Activated B cell treated with CpG ODN at 0.5 μM for 24 hours (primary cell): ENCODE measurements at regions not wholly inside any gene's neighbourhood (a gene's known extent, or its start where the extent isn't known, plus 50 kb on each side); places are given as distances from the start of the nearest gene placed in this dataset.

Experiments used
- ATAC-seq: fragments of 200-7000 bp; cut with Tn5 transposase; one replicate; pipeline ENCODE4 v1.10.0; 2021; ENCODE audit warnings: low read depth, mild to moderate bottlenecking, moderate library complexity
- CTCF ChIA-PET: fragments of 350-600 bp; sonication (Branson Sonifier 250); formaldehyde crosslinking; loops from one replicate; lab custom pipeline; 2021; ENCODE audit warnings: antibody characterized with exemption; lab: Charles Lee
- POLR2A ChIA-PET: fragments of 350-600 bp; sonication (Branson Sonifier 250); formaldehyde crosslinking; loops from one replicate; lab custom pipeline; 2021; ENCODE audit warnings: antibody characterized with exemption; lab: Charles Lee
- DNase-seq: peaks from one replicate; pipeline ENCODE4 v3.0.0; 2022
- H3K27ac Mint-ChIP-seq: one replicate; pipeline ENCODE4 v1.8.0; 2020; ENCODE audit warnings: mixed read lengths
- H3K27me3 Mint-ChIP-seq: one replicate; pipeline ENCODE4 v1.8.0; 2021; ENCODE audit warnings: mixed read lengths
- H3K36me3 Mint-ChIP-seq: one replicate; pipeline ENCODE4 v1.8.0; 2021; ENCODE audit warnings: low read depth, mixed read lengths
- H3K4me1 Mint-ChIP-seq: one replicate; pipeline ENCODE4 v1.8.0; 2021; ENCODE audit warnings: mixed read lengths
- H3K4me3 Mint-ChIP-seq: one replicate; pipeline ENCODE4 v1.8.0; 2020; ENCODE audit warnings: mild to moderate bottlenecking, mixed read lengths
- H3K9me3 Mint-ChIP-seq: one replicate; pipeline ENCODE4 v1.8.0; 2020; ENCODE audit warnings: mixed read lengths
- intact Hi-C: fragments of 100-400 bp; cut with micrococcal nuclease; formaldehyde crosslinking; loops from one replicate; pipeline ENCODE4 v1.15.1; 2024
- TF ChIP-seq, protein P1 (sequence below): fragments of 200-600 bp; IDR thresholded peaks from one replicate; pipeline ENCODE4 v1.8.0; 2022; ENCODE audit warnings: antibody characterized with exemption, mild to moderate bottlenecking

DNA sequence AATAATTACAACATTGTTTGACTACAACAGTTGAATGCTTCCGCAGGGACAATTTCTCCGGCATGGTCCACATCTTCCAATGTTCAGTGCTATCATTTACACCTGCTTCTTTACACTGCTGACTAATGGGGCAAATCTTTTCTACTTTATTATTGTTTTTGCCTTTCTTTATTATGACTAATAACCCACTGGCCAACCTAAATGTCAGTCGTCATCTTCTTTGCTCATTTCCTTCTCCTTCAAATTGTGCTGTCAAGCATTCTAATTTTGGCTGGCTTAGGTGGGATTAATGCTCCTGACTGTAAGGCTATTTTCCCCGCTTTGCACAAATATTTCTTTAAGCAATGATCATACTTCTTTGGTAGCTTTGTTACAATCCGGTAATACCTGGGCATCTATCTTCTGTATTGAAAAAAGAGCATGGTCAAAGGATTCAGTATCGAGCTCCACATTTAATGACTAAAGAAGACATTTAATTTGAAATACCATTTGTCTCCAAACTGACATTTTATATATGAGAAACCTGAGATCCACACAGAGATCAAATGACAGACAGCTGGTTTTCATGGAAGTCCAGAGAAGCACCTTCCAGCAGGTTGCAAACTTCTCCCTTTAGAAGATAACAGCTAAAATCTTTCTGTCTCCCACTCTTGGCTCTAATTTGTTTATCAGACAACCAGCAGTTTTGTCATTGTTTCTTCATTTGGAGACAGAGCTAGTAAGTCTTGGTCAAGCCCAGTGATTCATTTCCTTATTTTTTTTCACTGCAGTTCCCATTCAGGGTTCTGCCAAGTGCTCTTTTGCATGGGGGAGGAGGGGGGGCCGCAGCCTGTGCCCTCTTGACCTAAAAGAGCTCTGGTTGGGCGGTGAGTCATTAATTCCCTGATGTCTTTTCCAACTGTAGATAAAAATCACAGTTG, 132.9 kb downstream of the SOCS6 start:
- H3K27ac Mint-ChIP-seq, result no peak overlapping the region
- no peaks in the 10 kb centered on the region for H3K36me3 Mint-ChIP-seq
- ChIA-PET POLR2A (no interaction called here), CTCF (no interaction called here)
- no peak for DNase-seq
- TF ChIP-seq, protein P1, sequence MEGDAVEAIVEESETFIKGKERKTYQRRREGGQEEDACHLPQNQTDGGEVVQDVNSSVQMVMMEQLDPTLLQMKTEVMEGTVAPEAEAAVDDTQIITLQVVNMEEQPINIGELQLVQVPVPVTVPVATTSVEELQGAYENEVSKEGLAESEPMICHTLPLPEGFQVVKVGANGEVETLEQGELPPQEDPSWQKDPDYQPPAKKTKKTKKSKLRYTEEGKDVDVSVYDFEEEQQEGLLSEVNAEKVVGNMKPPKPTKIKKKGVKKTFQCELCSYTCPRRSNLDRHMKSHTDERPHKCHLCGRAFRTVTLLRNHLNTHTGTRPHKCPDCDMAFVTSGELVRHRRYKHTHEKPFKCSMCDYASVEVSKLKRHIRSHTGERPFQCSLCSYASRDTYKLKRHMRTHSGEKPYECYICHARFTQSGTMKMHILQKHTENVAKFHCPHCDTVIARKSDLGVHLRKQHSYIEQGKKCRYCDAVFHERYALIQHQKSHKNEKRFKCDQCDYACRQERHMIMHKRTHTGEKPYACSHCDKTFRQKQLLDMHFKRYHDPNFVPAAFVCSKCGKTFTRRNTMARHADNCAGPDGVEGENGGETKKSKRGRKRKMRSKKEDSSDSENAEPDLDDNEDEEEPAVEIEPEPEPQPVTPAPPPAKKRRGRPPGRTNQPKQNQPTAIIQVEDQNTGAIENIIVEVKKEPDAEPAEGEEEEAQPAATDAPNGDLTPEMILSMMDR, result no peak
- no peaks in the 10 kb centered on the region for H3K4me1 Mint-ChIP-seq
- intact Hi-C loops, result no loop called here
- H3K27me3 Mint-ChIP-seq, result no peaks in the 10 kb centered on the region
- H3K4me3 Mint-ChIP-seq, result no peak overlapping the region
- no peak for ATAC-seq
- H3K9me3 Mint-ChIP-seq, result no peaks in the 10 kb centered on the region

DNA sequence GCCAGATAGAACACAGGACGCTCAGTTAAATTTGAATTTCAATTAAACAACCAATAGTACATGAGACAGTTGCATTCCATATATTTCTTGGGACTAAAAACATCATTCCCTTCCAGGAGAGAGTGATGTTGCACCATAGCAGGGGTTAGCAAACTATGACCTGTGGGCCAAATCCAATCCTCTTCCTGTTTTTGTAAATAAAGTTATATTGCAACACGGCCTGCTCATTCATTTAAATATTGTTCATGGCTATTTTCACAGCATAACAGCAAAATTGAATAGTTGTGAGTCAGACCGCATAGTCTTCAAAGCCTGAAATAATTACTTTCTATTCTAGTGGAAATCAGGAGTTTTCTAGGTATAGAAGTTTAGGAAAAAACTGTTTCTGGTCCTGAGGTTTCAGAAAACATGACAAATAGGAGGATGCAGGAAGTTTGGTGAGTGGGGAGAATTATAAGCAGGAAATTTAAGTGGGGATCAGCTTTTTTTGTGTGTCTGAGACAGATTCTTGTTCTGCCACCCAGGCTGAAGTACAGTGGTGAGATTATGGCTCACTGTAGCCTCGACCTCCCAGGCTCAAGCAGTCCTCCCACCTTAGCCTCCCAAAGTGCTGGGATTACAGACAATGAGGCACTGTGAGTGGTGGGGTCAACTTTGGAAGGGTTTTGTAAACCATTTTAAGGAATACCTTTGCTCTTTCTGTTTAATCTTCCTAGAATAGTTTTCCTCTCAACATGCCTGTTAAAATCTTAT, 131.5 kb downstream of the SOCS6 start:
- ChIA-PET CTCF (no interaction called here), POLR2A (no interaction called here)
- Mint-ChIP-seq H3K36me3 (no peaks in the 10 kb centered on the region), H3K9me3 (no peaks in the 10 kb centered on the region), H3K4me1 (no peaks in the 10 kb centered on the region), H3K27ac (no peak overlapping the region), H3K4me3 (no peak overlapping the region), H3K27me3 (no peaks in the 10 kb centered on the region)
- DNase-seq (no peak), ATAC-seq (no peak)
- TF ChIP-seq, protein P1, result no peak
- intact Hi-C loops, result no loop called here

DNA sequence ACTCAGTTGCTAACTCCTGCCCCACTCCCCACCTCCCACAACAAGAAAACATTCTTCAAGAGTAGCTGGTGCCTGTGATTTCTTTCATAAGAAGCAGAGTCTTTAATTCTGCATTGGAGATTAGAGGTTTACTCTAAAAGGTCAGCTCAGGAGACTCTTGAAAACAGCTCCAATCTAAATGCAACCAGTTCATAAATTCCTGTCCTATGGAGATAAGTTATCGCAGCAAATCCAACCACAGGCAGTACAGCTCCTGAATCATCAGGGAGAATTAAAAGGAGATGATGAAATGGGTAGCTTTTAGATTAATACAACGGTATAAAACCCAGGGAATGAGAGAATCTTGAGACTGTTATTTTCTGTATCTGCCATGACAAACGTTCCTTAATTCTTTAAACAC, 130.7 kb downstream of the SOCS6 start:
- TF ChIP-seq, protein P1, result no peak
- intact Hi-C loops, result no loop called here
- H3K9me3 Mint-ChIP-seq, result no peaks in the 10 kb centered on the region
- H3K4me1 Mint-ChIP-seq, result no peaks in the 10 kb centered on the region
- H3K4me3 Mint-ChIP-seq, result no peak overlapping the region
- DNase-seq (no peak), ATAC-seq (no peak)
- H3K27ac Mint-ChIP-seq, result no peak overlapping the region
- H3K36me3 Mint-ChIP-seq, result no peaks in the 10 kb centered on the region
- no peaks in the 10 kb centered on the region for H3K27me3 Mint-ChIP-seq
- ChIA-PET CTCF (interaction anchor here (0.7 to 0.8 kb wide), 2 partner anchors 14 to 32 kb away, joined by 4 to 5 read pairs; no protein-coding TSS in a partner anchor), POLR2A (no interaction called here)

DNA sequence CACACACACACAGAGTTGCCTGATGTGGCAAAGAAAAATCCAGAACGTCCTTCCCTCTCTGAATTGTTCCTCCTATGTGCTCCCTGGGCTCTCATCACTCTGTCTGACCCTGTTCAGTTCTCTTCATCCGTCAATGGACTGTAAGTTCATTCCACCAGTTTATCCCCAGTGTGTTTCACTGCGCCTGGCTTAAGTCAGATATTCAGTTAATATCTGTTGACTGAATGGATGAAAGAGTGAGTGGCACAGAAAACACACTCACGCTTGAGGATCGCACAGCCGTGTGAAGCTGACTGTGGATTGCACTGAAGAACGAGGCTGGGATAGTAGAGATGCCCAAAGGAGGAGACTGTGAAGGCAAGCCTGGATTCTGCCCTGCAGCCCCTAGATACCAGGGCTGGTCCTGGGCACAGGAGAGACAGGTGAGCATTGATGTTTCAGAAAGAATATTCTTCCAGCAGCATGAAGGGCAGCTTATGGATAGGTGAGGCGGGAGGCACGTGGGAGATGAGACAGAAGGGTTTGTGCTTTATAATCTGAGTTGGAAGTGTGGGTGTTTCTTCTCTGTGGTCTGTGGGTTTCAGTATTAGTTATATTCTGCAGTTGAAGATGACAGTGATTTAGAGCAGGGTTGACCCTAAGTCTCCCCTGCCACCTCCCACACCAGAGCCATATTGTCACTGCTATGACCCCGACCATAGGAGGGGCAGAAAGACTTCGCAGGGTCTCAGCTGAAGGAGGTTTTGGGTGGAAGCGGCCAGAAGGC, 129.9 kb downstream of the SOCS6 start:
- ChIA-PET CTCF (interaction anchor here (0.8 kb wide), 1 partner anchor 15 kb away, joined by 5 read pairs; no protein-coding TSS in a partner anchor), POLR2A (no interaction called here)
- no peaks in the 10 kb centered on the region for H3K27me3 Mint-ChIP-seq

More for the DNA sequence above, 129.9 kb downstream of the SOCS6 start:
- intact Hi-C loops, result no loop called here
- TF ChIP-seq, protein P1, result no peak
- DNase-seq, result no peak
- Mint-ChIP-seq H3K27ac (no peak overlapping the region), H3K4me3 (no peak overlapping the region), H3K4me1 (no peaks in the 10 kb centered on the region), H3K9me3 (no peaks in the 10 kb centered on the region), H3K36me3 (no peaks in the 10 kb centered on the region)
- no peak for ATAC-seq
